Calu3 (cell line): ENCODE measurements at regions not wholly inside any gene's neighbourhood (a gene's known extent, or its start where the extent isn't known, plus 50 kb on each side); places are given as distances from the start of the nearest gene placed in this dataset.

Experiments
- BruUV-seq: library from RNA; stranded (reverse); fragments of 400-500 nt; replicated peaks from 2 replicates; lab custom pipeline; 2021; lab: Mats Ljungman, UMichigan
- CTCF ChIA-PET: fragments of 300-600 bp; sonication (Branson Sonifier 250); formaldehyde crosslinking; loops from one replicate; lab custom pipeline; 2022; ENCODE audit warnings: antibody characterized with exemption; lab: Charles Lee
- DNase-seq: peaks from one replicate; pipeline ENCODE4 v3.0.0; 2022
- H3K27ac Mint-ChIP-seq: one replicate; pipeline ENCODE4 v1.8.0; 2022; ENCODE audit warnings: mixed read lengths; ENCODE audit not compliant: unreplicated experiment
- H3K27me3 Mint-ChIP-seq: one replicate; pipeline ENCODE4 v1.8.0; 2022; ENCODE audit warnings: mixed read lengths; ENCODE audit not compliant: unreplicated experiment
- H3K36me3 Mint-ChIP-seq: one replicate; pipeline ENCODE4 v1.8.0; 2022; ENCODE audit warnings: mild to moderate bottlenecking, moderate library complexity, mixed read lengths; ENCODE audit not compliant: insufficient read depth, unreplicated experiment
- H3K4me1 Mint-ChIP-seq: one replicate; pipeline ENCODE4 v1.8.0; 2022; ENCODE audit warnings: mild to moderate bottlenecking, low read depth, mixed read lengths; ENCODE audit not compliant: unreplicated experiment
- H3K4me3 Mint-ChIP-seq: one replicate; pipeline ENCODE4 v1.8.0; 2022; ENCODE audit warnings: mild to moderate bottlenecking, low read depth, moderate library complexity, mixed read lengths; ENCODE audit not compliant: unreplicated experiment
- H3K9me3 Mint-ChIP-seq: one replicate; pipeline ENCODE4 v1.8.0; 2022; ENCODE audit warnings: low read depth, mixed read lengths; ENCODE audit not compliant: unreplicated experiment
- intact Hi-C: fragments of 100-400 bp; cut with micrococcal nuclease; formaldehyde crosslinking; loops from one replicate; pipeline ENCODE4 v1.10.0; 2022; ENCODE audit not compliant: unreplicated experiment
- TF ChIP-seq, protein P1 (sequence below): fragments of 200-600 bp; IDR thresholded peaks from one replicate; pipeline ENCODE4 v1.8.0; 2022; ENCODE audit warnings: antibody characterized with exemption; ENCODE audit not compliant: unreplicated experiment

DNA sequence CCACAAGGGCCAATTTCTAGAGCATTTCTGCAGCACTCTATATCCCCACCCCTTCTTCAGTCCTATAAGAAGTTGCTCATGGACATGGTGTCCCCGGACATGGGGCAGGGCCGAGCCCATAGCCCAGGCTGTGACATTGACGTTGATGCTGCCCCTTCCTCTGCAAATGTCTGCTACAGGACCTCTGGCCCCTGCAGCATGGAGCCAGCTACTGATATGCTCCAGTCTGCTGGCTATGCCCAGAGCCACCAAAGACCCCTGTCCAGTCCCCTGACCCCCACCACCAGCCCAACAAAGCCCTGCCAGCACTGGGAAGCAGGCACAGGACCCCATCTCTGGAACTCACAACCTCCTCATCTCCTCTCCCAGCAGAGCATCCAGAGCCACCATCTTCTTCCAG lies 120.1 kb upstream of the SMAD3 start:
- Mint-ChIP-seq H3K4me3 (no peak overlapping the region), H3K27me3 (no peaks in the 10 kb centered on the region), H3K9me3 (no peaks in the 10 kb centered on the region), H3K36me3 (no peaks in the 10 kb centered on the region), H3K27ac (no peak overlapping the region), H3K4me1 (peaks cover 43% of the 10 kb centered on the region)
- no TSS peak for BruUV-seq
- intact Hi-C loops, result loop anchor here (5.0 to 10.0 kb wide), 5 partner anchors 43 to 890 kb away; no protein-coding TSS in a partner anchor
- DNase-seq, result no peak
- TF ChIP-seq, protein P1, sequence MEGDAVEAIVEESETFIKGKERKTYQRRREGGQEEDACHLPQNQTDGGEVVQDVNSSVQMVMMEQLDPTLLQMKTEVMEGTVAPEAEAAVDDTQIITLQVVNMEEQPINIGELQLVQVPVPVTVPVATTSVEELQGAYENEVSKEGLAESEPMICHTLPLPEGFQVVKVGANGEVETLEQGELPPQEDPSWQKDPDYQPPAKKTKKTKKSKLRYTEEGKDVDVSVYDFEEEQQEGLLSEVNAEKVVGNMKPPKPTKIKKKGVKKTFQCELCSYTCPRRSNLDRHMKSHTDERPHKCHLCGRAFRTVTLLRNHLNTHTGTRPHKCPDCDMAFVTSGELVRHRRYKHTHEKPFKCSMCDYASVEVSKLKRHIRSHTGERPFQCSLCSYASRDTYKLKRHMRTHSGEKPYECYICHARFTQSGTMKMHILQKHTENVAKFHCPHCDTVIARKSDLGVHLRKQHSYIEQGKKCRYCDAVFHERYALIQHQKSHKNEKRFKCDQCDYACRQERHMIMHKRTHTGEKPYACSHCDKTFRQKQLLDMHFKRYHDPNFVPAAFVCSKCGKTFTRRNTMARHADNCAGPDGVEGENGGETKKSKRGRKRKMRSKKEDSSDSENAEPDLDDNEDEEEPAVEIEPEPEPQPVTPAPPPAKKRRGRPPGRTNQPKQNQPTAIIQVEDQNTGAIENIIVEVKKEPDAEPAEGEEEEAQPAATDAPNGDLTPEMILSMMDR, result no peak
- CTCF ChIA-PET, result interaction anchor here (0.5 to 2.4 kb wide), 7 partner anchors 14 to 440 kb away, joined by 3 to 22 read pairs (median 5); no protein-coding TSS in a partner anchor

DNA sequence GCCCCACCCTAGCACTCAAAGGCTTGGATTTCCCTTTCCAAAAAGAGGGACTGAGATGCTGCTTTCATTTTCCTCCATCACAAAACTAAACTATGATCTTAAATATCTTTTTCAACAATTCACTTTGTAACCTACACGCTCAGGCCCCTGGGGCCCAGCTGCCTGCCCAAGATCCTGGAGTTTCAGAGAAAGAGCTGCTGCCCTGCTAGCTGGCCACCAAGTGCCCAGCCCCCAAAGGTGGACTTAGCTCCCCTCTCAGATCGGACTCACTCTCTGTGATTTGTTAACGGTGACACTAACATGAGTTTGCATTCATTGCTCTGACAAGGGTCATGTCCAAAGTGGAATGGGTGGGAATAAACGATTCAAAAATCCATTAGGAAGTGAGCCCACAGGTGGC lies 119.6 kb upstream of the SMAD3 start:
- CTCF ChIA-PET, result interaction anchor here (0.5 to 2.4 kb wide), 12 partner anchors 14 to 484 kb away, joined by 3 to 22 read pairs (median 4); partner anchors contain the start of genes AAGAB and IQCH
- Mint-ChIP-seq H3K27me3 (no peaks in the 10 kb centered on the region), H3K27ac (no peak overlapping the region), H3K4me3 (no peak overlapping the region), H3K4me1 (peaks cover 37% of the 10 kb centered on the region), H3K9me3 (no peaks in the 10 kb centered on the region), H3K36me3 (no peaks in the 10 kb centered on the region)
- intact Hi-C loops, result loop anchor here (1.0 to 10.0 kb wide), 8 partner anchors 44 to 889 kb away; no protein-coding TSS in a partner anchor
- no peak for DNase-seq
- no TSS peak for BruUV-seq
- TF ChIP-seq, protein P1, result no peak

GRCh38 chr15:66946578-66947164 lies 118.7 kb upstream of the SMAD3 start:
- Mint-ChIP-seq H3K4me1 (peaks cover 37% of the 10 kb centered on the region), H3K27me3 (no peaks in the 10 kb centered on the region), H3K9me3 (no peaks in the 10 kb centered on the region), H3K36me3 (no peaks in the 10 kb centered on the region), H3K4me3 (no peak overlapping the region), H3K27ac (no peak overlapping the region)
- intact Hi-C loops, result loop anchor here (1.0 to 10.0 kb wide), 8 partner anchors 44 to 888 kb away; no protein-coding TSS in a partner anchor
- CTCF ChIA-PET, result interaction anchor here (0.6 to 2.4 kb wide), 14 partner anchors 15 to 483 kb away, joined by 3 to 22 read pairs (median 4); partner anchors contain the start of genes AAGAB and IQCH
- BruUV-seq, result no TSS peak
- TF ChIP-seq, protein P1, result peak; percentile 94
- peak; percentile 80 for DNase-seq

DNA sequence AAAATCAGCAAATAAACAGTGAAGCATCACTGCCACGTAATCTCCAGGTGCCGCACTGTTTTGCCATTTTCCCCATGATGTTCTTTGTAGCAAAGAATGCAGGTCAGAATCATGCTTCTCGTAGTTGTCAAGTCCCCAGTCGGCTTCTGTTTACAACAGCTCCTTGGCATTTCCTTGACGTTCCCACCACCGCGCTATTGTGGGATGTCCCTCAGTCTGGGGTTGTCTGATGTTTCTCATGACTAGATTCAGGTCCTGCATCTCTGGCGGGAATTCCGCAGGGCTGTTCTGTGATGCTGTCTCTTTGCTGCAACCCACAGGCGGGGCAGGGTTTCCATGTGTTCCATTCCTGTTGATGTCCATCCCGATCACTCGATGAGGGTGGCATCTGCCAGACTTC lies 117.9 kb upstream of the SMAD3 start:
- H3K27me3 Mint-ChIP-seq, result no peaks in the 10 kb centered on the region
- H3K9me3 Mint-ChIP-seq, result no peaks in the 10 kb centered on the region
- TF ChIP-seq, protein P1, result no peak
- H3K27ac Mint-ChIP-seq, result no peak overlapping the region
- DNase-seq, result no peak
- H3K36me3 Mint-ChIP-seq, result no peaks in the 10 kb centered on the region
- H3K4me3 Mint-ChIP-seq, result no peak overlapping the region
- intact Hi-C loops, result loop anchor here (2.0 to 10.0 kb wide), 7 partner anchors 45 to 887 kb away; no protein-coding TSS in a partner anchor
- BruUV-seq, result no TSS peak
- CTCF ChIA-PET, result interaction anchor here (1.1 to 1.6 kb wide), 2 partner anchors 102 to 356 kb away, joined by 3 to 8 read pairs; no protein-coding TSS in a partner anchor
- H3K4me1 Mint-ChIP-seq, result peaks cover 37% of the 10 kb centered on the region
